ENCODE measurements at regions not wholly inside any gene's neighbourhood (a gene's known extent, or its start where the extent isn't known, plus 50 kb on each side); places are given as distances from the start of the nearest gene placed in this dataset.

DNA sequence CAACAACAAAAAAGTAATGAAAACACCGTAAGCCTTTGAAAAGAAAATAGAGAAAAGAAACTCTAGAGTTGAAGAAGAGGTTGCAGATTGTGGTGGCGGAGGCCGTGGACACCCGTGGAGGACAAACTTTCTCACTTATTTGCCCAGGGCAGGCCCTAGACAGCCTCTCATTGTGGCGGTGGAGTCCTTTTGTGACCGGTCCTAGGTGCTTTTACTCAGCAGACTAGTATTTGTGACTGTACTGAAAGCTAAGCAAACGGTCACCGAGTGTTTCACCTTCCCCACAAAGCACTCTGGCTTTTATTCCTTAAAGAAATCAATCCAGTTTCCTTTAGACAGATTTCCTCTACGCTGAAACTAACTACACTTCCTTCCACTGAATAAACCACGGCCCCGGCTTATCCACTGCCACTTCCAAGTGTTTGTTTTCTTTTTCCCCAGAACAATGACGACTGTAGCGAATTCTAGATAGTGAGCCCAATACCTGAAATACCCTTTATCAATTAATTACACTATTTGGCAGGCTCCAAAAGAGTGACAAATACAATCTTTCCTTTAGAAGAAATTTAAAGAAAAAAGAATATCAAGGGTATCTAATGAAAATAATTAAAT, 210.2 kb upstream of the TARS1 start:
- Histone ChIP-seq H3K36me3 (no peaks in the 10 kb centered on the region), H3K9me3 (no peaks in the 10 kb centered on the region), H3K4me3 (no peak overlapping the region), H3K27ac (peak overlapping the region in 1 of 4 donors; percentile 2), H3K4me1 (peaks cover 0 to 9% (median 4%) of the 10 kb centered on the region in 4 donors), H3K27me3 (no peaks in the 10 kb centered on the region)
- WGBS, 2 donors = 35 to 49% methylated on average over 13 of the region's 13 CpGs
- TF ChIP-seq POLR2A (IDR thresholded peaks at IDR 0.05) = no peak
- TF ChIP-seq CTCF (IDR thresholded peaks at IDR 0.05) = no peak
- TF ChIP-seq EP300 (IDR thresholded peaks at IDR 0.05) = no peak
- TF ChIP-seq POLR2AphosphoS5 (IDR thresholded peaks at IDR 0.05) = no peak
- ATAC-seq (ENCODE audit: low FRiP score in 2 of 2) (no peak), DNase-seq (no peak)

GRCh38 chr5:33231214-33231710, 209.5 kb upstream of the TARS1 start:
- no peaks in the 10 kb centered on the region for H3K27me3 ChIP-seq
- WGBS, 2 donors = 72 to 83% methylated on average over 1 of the region's 1 CpG
- H3K9me3 ChIP-seq = no peaks in the 10 kb centered on the region
- H3K36me3 ChIP-seq = no peaks in the 10 kb centered on the region
- TF ChIP-seq POLR2A (IDR thresholded peaks at IDR 0.05) = no peak
- H3K27ac ChIP-seq = no peak overlapping the region
- ATAC-seq (ENCODE audit: low FRiP score in 2 of 2) (no peak), DNase-seq (no peak)
- H3K4me1 ChIP-seq = peaks cover 0 to 9% (median 4%) of the 10 kb centered on the region in 4 donors
- no peak overlapping the region for H3K4me3 ChIP-seq

DNA sequence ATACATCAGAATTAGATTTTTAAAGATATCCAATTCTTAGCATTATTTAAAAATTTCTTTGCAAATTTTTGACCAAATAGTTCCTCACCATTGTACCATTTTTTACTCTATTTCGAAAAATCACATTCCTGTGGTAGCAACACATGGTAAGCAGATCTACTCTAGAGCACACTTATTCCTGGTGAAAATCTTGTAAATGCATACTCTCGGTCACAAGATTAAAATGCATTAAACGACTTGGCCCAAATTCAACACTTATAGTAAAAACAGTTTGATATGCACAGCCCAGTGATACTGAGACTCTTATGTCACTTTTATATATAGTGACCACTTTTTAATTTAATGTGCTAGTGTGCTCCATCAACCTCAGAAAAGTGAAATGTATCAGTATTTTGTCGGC, 208.8 kb upstream of the TARS1 start:
- no peaks in the 10 kb centered on the region for H3K27me3 ChIP-seq
- ATAC-seq (ENCODE audit: low FRiP score in 2 of 2) = no peak
- H3K36me3 ChIP-seq = no peaks in the 10 kb centered on the region
- TF ChIP-seq EP300 (IDR thresholded peaks at IDR 0.05) (no peak), POLR2A (IDR thresholded peaks at IDR 0.05) (no peak), POLR2AphosphoS5 (IDR thresholded peaks at IDR 0.05) (no peak), CTCF (IDR thresholded peaks at IDR 0.05) (no peak)
- peaks cover 0 to 9% (median 4%) of the 10 kb centered on the region in 4 donors for H3K4me1 ChIP-seq
- H3K9me3 ChIP-seq = no peaks in the 10 kb centered on the region
- no peak overlapping the region for H3K4me3 ChIP-seq
- DNase-seq = no peak
- 69 to 81% methylated on average over 4 of the region's 4 CpGs for WGBS, 2 donors
- no peak overlapping the region for H3K27ac ChIP-seq

DNA sequence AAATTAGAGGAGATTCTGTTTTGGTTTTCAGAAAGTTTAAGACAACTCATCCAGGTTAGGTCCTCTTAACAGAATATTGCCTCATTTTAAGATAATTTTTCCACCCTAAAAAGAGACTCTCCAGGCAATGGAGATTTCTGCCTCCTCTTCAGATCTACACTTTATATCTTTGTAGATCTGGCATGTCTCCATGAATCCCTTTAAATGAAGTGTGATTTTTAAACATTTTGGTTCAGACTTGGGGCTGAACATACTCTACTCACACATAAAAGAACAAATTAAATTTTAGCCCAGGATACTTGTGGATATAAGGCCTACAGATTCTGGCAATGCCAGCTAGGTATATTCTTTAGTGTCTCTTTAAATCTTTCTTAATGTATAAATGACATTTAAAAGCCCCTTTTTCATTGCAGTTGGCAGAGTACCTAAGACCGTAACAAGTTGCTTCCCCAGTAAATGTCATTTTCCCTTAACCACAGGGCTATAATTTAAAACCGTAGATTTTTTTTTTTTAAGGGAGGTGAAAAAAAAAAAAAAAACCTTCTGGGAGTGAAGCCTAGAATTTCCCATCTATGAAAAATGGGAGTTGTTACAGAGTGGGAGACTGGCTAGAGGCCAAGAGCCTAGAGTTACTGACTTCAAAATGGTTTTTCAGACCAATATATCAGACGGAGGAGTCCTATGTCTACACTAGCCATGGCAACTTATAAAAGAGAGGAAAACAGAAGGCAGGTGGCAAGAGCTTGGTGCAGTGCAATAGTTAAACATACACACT, 207.8 kb upstream of the TARS1 start:
- no peak overlapping the region for H3K4me3 ChIP-seq
- WGBS, 2 donors = 51 to 55% methylated on average over 3 of the region's 3 CpGs
- H3K36me3 ChIP-seq = no peaks in the 10 kb centered on the region
- no peaks in the 10 kb centered on the region for H3K27me3 ChIP-seq
- H3K4me1 ChIP-seq = peaks cover 0 to 9% (median 4%) of the 10 kb centered on the region in 4 donors
- no peak overlapping the region for H3K27ac ChIP-seq
- DNase-seq = no peak
- no peak for TF ChIP-seq CTCF (IDR thresholded peaks at IDR 0.05)
- TF ChIP-seq POLR2A (IDR thresholded peaks at IDR 0.05) = no peak
- TF ChIP-seq EP300 (IDR thresholded peaks at IDR 0.05) = no peak
- no peak for TF ChIP-seq POLR2AphosphoS5 (IDR thresholded peaks at IDR 0.05)
- H3K9me3 ChIP-seq = no peaks in the 10 kb centered on the region
- peak in 1 of 2 donors; percentile 29 for ATAC-seq (ENCODE audit: low FRiP score in 2 of 2)

GRCh38 chr5:33235304-33235703, 205.5 kb upstream of the TARS1 start:
- no peak for DNase-seq
- Histone ChIP-seq H3K9me3 (no peaks in the 10 kb centered on the region), H3K27ac (no peak overlapping the region), H3K4me1 (no peaks in the 10 kb centered on the region), H3K27me3 (no peaks in the 10 kb centered on the region), H3K4me3 (no peak overlapping the region), H3K36me3 (no peaks in the 10 kb centered on the region)
- 87 to 96% methylated on average over 4 of the region's 4 CpGs for WGBS, 2 donors
- TF ChIP-seq EP300 (IDR thresholded peaks at IDR 0.05) (no peak), POLR2A (IDR thresholded peaks at IDR 0.05) (no peak), POLR2AphosphoS5 (IDR thresholded peaks at IDR 0.05) (no peak), CTCF (IDR thresholded peaks at IDR 0.05) (no peak)
- ATAC-seq (ENCODE audit: low FRiP score in 2 of 2) = no peak
